ENCODE measurements at regions not wholly inside any gene's neighbourhood (a gene's known extent, or its start where the extent isn't known, plus 50 kb on each side); places are given as distances from the start of the nearest gene placed in this dataset.

- TF ChIP-seq SIX5 (IDR thresholded peaks at IDR 0.05; ENCODE audit: low read depth, low read length, severe bottlenecking), result no peak
- TF ChIP-seq PAX5 (IDR thresholded peaks at IDR 0.05; ENCODE audit: borderline replicate concordance, low read depth, low read length), result no peak
- no peak for TF ChIP-seq NKRF (conservative IDR thresholded peaks at IDR 0.05)
- TF ChIP-seq ATF3 (IDR thresholded peaks at IDR 0.05; ENCODE audit: borderline replicate concordance, extremely low read depth, low read depth, low read length), result no peak
- TF ChIP-seq ZNF687 (IDR thresholded peaks at IDR 0.05), result no peak
Measured at GRCh38 chr10:36053271-36053670, 411.2 kb upstream of the FZD8 start (continued).

DNA sequence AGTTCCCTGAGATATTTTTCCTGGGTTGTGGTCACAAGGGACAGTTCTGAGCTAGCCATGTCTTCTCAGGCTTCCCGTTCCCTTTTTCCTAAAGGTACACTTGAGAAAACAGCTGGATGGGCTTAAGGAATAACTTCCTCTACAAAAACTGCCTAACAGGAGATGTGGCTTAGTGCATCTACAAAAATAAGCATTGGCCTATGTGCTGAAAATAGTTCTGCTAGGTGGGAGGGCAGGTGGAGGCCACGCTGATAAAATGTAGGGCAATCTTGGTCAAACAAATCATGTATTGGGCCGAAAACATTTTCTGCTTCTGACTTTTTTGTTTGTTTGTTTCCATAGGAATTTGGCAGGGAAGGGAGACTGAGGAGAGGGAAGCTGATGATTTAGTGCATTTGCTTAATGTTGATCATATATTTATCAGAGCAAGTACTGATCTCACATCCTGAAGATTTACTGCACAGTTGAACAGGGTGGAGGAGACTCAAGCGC, 409.4 kb upstream of the FZD8 start:
- H3K9ac ChIP-seq (ENCODE audit: control insufficient read depth, insufficient read depth, low read length), result no peak overlapping the region
- no TSS peak for BruUV-seq (replicated peaks)
- no peaks in the 10 kb centered on the region for H3K27me3 ChIP-seq (replicated peaks in 1 of 2; ENCODE audit: control insufficient read depth in 2 of 2, insufficient read depth in 2 of 2, low read length in 1 of 2)
- ATAC-seq (no peak), DNase-seq (ENCODE audit: low read depth, low spot score) (no peak), FAIRE-seq (no peak)
- in situ Hi-C loops (cut with MboI), result no loop called here
- H3K4me2 ChIP-seq (ENCODE audit: control insufficient read depth, insufficient read depth), result no peak overlapping the region
- 43% methylated on average over 4 of the region's 4 CpGs for WGBS (ENCODE audit: insufficient coverage, insufficient replicate concordance, low lambda C conversion rate, missing lambda C conversion rate)
- H3K79me2 ChIP-seq (ENCODE audit: control insufficient read depth, insufficient read depth, low read length), result no peaks in the 10 kb centered on the region
- ChIA-PET SMC1A (ENCODE audit: uncharacterized antibody, unreplicated experiment) (interaction anchor here (0.6 to 1.5 kb wide), 2 partner anchors 415 to 802 kb away, joined by 3 read pairs; no protein-coding TSS in a partner anchor), POLR2A (interaction anchor here (0.6 kb wide), 1 partner anchor 36 kb away, joined by 6 read pairs; no protein-coding TSS in a partner anchor), CTCF (no interaction called here), RAD21 (ENCODE audit: unreplicated experiment) (no interaction called here)
- H4K20me1 ChIP-seq (ENCODE audit: control insufficient read depth, insufficient read depth), result no peaks in the 10 kb centered on the region
- H3K36me3 ChIP-seq (ENCODE audit: control insufficient read depth in 2 of 2, insufficient read depth in 2 of 2, low read length in 1 of 2), result no peaks in the 10 kb centered on the region
- H3K4me1 ChIP-seq (ENCODE audit: control insufficient read depth, insufficient read depth, low read length), result no peaks in the 10 kb centered on the region
- H2AFZ ChIP-seq (ENCODE audit: control insufficient read depth, low read depth, low read length), result no peak overlapping the region
- H3K4me3 ChIP-seq, result no peak overlapping the region
- intact Hi-C loops (cut with micrococcal nuclease; ENCODE audit: unreplicated experiment), result no loop called here
- no peaks in the 10 kb centered on the region for H3K9me3 ChIP-seq (replicated peaks; ENCODE audit: control insufficient read depth, insufficient read depth, low read length)
- no peak overlapping the region for H3K27ac ChIP-seq (ENCODE audit: control insufficient read depth, insufficient read depth)
- TF ChIP-seq TAF1 (IDR thresholded peaks at IDR 0.05; ENCODE audit: borderline replicate concordance, low read depth, low read length), result no peak
- TF ChIP-seq RELA (IDR thresholded peaks at IDR 0.05; ENCODE audit: borderline replicate concordance, partially characterized antibody), result no peak
- no peak for TF ChIP-seq ETV6 (conservative IDR thresholded peaks at IDR 0.05 in 1 of 2, IDR thresholded peaks at IDR 0.05 in 1 of 2; ENCODE audit: borderline replicate concordance in 1 of 2, low read depth in 1 of 2)
- TF ChIP-seq, protein P1, sequence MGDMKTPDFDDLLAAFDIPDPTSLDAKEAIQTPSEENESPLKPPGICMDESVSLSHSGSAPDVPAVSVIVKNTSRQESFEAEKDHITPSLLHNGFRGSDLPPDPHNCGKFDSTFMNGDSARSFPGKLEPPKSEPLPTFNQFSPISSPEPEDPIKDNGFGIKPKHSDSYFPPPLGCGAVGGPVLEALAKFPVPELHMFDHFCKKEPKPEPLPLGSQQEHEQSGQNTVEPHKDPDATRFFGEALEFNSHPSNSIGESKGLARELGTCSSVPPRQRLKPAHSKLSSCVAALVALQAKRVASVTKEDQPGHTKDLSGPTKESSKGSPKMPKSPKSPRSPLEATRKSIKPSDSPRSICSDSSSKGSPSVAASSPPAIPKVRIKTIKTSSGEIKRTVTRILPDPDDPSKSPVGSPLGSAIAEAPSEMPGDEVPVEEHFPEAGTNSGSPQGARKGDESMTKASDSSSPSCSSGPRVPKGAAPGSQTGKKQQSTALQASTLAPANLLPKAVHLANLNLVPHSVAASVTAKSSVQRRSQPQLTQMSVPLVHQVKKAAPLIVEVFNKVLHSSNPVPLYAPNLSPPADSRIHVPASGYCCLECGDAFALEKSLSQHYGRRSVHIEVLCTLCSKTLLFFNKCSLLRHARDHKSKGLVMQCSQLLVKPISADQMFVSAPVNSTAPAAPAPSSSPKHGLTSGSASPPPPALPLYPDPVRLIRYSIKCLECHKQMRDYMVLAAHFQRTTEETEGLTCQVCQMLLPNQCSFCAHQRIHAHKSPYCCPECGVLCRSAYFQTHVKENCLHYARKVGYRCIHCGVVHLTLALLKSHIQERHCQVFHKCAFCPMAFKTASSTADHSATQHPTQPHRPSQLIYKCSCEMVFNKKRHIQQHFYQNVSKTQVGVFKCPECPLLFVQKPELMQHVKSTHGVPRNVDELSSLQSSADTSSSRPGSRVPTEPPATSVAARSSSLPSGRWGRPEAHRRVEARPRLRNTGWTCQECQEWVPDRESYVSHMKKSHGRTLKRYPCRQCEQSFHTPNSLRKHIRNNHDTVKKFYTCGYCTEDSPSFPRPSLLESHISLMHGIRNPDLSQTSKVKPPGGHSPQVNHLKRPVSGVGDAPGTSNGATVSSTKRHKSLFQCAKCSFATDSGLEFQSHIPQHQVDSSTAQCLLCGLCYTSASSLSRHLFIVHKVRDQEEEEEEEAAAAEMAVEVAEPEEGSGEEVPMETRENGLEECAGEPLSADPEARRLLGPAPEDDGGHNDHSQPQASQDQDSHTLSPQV (IDR thresholded peaks at IDR 0.05), result no peak
- TF ChIP-seq PAX8 (IDR thresholded peaks at IDR 0.05), result no peak
